GM21515 (cell line): ENCODE measurements at regions not wholly inside any gene's neighbourhood (a gene's known extent, or its start where the extent isn't known, plus 50 kb on each side); places are given as distances from the start of the nearest gene placed in this dataset.
"Not testable (repeated sequence)": the region's sequence is repeated elsewhere in the genome, so short reads cannot be mapped to it uniquely, and the experiment has no call there.

Experiments used
- ATAC-seq: cut with Tn5 transposase; IDR thresholded peaks from one replicate; pipeline ENCODE4 v1.9.1; 2021; ENCODE audit not compliant: unreplicated experiment

DNA sequence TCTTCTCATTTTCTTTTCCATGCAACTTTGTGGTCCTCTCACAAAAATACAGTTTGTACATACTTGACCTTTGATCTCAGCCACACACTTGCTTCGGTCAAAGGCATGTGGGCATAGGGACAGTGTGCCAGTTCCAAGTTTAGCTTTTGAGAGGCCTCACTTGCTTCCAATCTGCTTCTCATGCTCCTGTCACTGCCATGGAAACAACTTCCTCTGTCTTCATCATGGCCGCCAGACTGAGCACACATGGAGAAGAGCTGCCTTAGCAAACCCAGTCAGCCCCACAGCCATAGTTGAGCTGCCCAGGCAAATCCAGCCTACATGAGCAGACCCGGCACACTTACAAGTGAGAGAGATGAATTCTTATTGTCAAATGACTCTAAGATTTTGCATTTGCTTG lies 138.2 kb upstream of the TUSC1 start:
- ATAC-seq, result no peak

DNA sequence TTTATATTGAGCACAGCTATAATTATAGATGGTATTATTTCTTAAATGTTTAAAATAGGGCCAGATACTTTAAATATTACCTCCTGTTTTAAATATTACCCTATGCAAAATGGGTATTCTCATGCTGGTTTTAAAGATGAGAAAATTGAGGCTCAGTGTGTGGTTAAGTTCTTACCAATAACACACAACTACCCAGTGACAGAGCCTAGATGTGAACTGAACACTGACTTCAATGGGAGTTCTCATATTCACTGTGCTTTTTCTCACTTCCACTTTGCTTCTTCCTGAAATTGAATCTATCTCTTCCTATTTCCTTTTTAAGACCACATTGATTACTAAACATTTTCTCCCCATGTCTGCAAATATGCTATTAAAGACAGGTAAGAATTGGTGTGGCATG lies 135.8 kb upstream of the TUSC1 start:
- no peak for ATAC-seq

DNA sequence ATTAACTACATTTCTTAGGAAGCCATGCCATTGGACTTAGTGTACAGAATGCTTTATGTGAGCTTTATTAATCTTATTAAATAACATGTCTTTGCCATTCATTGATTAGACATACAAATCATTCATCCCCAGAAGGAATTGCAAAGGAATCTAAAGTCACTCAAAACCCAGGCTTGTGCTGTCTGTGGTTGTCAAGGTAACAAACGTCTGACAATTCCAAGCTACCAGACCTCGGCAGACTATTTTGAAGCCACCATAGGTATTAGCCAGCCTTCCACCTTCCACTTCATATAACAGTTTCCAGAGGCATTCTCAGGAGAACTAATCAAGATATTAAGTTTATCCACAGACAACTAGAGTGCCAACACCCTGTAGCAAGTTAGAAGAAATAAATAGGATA lies 135.2 kb upstream of the TUSC1 start:
- no peak for ATAC-seq

DNA sequence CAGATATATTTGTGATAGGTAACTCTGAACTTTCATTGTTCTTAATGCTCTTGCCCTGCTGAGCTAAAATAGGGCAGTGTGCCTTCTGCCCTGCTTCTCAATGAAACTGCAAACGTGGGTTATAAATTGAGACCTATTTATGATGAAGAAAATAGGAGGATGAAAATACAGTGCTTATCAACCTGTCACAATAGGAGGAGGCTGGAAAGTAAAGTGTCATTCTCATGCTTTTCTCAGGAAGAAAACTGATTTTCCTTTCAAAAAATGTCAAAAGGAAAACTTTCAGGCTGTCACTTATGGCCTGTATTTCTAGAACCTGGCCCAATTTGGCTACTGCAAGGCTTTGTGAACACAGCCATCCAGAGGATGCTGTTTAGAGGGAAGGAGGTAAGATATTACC lies 130.3 kb upstream of the TUSC1 start:
- ATAC-seq, result no peak

DNA sequence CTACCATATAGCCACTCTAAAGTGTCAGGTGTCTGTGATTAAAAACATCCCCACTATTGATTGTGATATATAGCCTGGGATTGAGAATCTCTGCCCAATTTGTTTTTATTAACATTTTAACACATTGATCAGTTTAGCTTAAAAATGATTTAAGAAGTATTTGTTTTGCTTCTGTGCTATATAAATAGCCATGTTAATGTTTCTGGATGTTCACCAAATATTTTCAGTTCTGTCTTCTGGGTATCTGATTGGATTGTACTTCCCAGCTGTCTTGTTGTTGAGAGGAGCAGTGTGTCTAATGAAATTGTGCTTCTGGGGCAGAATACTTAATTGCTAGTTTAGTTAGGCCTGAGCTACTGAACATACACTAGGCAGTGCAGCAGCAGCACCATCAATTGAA lies 126.6 kb upstream of the TUSC1 start:
- no peak for ATAC-seq

DNA sequence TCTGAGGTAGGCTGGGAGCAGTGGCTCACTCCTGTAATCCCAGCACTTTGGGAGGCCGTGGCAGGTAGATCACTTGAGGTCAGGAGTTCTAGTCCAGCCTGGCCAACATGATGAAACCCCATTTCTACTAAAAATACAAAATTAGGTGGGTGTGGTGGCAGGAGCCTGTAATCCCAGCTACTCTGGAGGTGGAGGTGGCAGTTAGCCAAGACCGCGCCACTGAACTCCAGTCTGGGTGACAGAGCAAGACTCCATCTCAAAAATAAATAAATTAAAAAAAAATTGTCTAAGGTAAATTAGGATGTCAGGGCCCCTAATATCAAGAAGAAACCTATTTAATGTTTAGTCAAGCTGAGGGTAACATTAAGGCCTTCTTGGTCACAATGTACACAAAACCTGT lies 123.7 kb upstream of the TUSC1 start:
- not testable (repeated sequence) for ATAC-seq

DNA sequence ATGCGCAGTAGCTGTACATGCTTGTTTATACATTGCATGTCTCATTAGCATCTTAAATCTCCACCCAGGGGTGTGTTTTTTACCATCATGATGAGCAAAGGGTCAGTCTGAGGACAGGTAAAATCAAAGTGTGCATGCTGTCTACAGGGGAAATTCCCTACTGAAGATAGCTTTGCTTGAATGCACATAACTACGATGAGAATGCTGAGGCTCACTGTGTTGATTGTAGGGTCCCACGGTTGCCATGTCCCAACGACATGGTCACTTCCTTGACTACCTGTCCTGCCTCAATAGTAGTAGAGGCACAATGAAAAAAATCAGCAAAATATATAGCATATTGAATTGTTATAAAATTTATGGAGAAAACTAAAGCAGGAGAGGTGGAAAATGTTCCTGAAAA lies 95.6 kb upstream of the TUSC1 start:
- no peak for ATAC-seq

DNA sequence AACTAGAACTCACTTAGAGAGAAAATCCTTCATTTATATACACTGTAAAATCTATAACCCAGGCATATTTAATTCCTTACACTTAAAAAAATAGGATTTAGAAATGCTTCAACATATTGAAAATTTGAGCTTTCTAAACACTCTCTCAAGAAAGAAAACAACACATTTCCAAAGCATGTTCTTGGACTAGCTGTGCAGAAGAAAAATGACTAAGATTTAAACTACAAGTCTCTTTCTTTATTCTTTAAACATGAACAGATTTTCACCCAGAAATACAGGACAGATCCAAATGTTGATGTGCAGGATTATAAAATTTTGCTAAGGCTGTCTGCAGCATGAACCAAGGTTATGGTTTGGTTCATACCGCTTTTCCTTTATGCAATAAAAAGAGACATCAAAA lies 77.7 kb upstream of the TUSC1 start:
- ATAC-seq, result no peak

DNA sequence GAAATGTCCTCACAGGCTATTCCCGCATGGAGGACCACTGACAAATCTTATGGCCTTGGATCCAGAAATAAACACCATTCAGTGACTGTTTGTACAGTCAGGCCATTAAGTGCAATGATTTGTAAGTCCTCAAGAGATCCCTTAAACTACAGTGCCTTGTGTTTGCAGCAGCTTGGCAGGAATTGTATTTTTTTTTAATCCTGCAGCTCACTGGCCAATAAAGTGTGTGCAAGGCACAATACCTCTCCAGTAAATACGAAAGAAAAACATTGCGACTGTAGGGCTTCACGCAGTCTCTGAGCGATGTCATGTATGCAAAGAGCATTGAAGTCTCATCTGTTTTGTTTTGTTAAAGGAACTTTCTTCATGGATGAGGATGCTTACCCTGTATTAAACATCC lies 74.2 kb upstream of the TUSC1 start:
- ATAC-seq, result no peak

DNA sequence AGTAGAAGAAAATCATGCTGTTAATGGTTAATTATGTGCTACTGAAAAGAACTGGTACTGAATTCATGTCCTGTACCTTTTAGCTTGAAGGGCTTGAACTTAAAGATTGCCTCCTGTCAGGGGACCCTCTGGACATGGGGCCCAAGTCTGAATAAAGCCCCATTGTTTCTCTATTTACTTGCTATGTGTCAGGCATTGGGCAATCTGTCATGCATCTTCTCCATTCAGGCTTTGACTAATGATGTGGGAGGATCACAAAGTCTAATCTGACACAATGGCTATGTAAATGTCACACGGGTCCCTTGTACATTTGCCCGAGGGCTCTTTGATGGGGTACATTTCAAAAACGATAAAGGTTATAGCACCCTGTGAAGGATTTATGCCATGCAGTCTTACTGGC lies 64.0 kb upstream of the TUSC1 start:
- ATAC-seq, result no peak

DNA sequence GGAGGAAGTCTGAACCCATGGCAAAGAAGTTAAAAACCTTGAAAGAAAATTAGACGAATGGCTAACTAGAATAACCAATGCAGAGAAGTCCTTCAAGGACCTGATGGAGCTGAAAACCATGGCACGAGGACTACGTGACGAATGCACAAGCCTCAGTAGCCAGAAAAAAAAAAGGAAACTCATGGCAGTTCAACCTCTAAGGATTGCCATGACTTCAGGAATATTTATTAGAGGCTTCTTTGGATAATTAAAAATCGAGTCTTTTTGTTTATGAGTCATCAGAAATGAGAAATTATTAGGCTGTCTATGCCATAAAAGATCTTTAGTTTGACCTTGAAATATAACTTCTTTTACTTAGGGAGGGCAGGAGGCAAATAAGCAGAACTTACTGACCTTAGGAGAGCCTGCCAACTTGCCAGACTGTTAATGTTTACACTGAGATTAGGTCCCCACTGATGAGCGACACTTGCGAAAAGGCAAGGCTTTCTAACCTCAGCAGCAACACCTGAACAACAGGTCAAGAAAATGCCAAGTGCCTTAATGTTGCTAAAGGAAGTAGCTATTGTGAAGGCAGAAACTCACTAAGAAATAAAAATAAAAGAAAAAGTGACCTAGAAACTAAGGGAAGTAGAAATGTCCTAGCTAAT lies 55.2 kb upstream of the TUSC1 start:
- no peak for ATAC-seq

DNA sequence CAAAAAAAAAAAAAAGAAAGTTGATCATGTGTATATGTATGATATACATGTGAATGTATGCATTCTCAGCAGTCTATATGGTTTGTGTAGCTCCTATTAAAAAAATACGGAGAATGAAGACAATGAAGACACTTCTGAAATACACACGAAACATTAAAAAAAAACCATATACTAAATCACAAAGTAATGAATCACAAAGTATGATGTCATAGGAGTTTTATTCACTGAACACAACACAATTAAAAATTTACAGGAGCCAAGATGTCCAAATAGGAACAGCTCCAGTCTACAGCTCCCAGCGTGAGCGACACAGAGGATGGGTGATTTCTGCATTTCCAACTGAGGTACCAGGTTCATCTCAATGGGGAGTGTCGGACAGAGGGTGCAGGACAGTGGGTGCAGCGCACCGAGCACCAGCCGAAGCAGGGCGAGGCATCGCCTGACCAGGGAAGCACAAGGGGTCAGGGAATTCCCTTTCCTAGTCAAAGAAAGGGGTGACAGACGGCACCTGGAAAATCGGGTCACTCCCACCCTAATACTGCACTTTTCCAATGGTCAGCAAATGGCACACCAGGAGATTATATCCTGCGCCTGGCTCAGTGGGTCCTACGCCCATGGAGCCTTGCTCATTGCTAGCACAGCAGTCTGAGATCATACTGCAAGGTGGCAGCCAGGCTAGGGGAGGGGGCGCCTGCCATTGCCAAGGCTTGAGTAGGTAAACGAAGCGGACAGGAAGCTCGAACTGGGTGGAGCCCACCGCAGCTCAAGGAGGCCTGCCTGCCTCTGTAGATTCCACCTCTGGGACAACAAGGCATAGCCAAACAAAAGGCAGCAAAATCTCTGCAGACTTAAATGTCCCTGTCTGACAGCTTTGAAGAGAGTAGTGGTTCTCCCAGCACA lies 53.9 kb upstream of the TUSC1 start:
- not testable (repeated sequence) for ATAC-seq
